DND-41 (cell line): ENCODE measurements at regions not wholly inside any gene's neighbourhood (a gene's known extent, or its start where the extent isn't known, plus 50 kb on each side); places are given as distances from the start of the nearest gene placed in this dataset.

Experiments used
- EZH2 ChIP-seq: IDR thresholded peaks from 3 replicates; pipeline ENCODE4 v1.6.1; 2012; ENCODE audit warnings: borderline replicate concordance, low read depth, mild to moderate bottlenecking, moderate library complexity, low read length, inconsistent platforms; ENCODE audit not compliant: severe bottlenecking
- TF ChIP-seq, protein P1 (sequence below): IDR thresholded peaks from 2 replicates; pipeline ENCODE4 v1.5.1; 2012; ENCODE audit warnings: borderline replicate concordance, low read length, moderate library complexity, mild to moderate bottlenecking; ENCODE audit not compliant: poor library complexity, severe bottlenecking; ENCODE audit errors: extremely low read depth

DNA sequence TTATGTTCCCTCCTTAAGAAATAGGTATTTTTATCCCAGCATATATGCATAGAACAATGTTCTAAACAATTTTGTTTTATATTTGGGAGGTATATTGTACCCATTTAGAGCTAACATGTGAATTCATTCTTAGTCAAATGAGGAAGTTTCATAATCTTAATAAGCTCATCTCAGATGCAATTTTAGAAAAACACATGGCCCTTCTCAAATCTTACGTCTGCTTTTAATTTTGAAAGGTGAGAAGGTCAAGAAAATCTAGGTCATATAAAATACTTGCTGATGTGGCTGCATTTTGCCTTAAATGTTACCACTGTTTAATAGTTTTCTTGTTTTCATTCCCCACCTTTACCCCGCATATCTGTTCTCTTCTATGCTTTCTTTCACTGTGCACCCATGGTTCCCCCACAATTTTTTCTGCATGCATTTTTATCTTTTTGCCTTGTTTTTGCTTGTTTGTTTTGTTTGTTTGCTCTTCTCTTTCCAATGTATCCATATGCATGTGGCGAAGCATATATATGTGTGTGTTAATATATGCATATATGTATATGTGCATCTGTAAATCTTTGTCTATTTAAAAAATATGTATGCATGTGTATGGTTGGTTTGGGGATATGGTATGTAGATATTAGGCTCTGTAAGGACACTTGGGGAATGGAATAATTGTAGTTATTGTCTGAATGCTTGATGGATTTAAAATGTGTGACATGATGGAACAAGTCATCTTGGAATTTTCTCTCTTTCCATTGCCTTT, 317.1 kb downstream of the BCAT1 start:
- TF ChIP-seq, protein P1, sequence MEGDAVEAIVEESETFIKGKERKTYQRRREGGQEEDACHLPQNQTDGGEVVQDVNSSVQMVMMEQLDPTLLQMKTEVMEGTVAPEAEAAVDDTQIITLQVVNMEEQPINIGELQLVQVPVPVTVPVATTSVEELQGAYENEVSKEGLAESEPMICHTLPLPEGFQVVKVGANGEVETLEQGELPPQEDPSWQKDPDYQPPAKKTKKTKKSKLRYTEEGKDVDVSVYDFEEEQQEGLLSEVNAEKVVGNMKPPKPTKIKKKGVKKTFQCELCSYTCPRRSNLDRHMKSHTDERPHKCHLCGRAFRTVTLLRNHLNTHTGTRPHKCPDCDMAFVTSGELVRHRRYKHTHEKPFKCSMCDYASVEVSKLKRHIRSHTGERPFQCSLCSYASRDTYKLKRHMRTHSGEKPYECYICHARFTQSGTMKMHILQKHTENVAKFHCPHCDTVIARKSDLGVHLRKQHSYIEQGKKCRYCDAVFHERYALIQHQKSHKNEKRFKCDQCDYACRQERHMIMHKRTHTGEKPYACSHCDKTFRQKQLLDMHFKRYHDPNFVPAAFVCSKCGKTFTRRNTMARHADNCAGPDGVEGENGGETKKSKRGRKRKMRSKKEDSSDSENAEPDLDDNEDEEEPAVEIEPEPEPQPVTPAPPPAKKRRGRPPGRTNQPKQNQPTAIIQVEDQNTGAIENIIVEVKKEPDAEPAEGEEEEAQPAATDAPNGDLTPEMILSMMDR: no peak
- no peak for TF ChIP-seq EZH2
